GM13977 (cell line): ENCODE measurements at regions not wholly inside any gene's neighbourhood (a gene's known extent, or its start where the extent isn't known, plus 50 kb on each side); places are given as distances from the start of the nearest gene placed in this dataset.

Experiments
- DNase-seq: peaks from one replicate; pipeline ENCODE4 v3.0.0; 2012; ENCODE audit warnings: low spot score
- in situ Hi-C: fragments of 300-500 bp; cut with MboI; formaldehyde crosslinking; loops from one replicate; pipeline ENCODE4 v1.12.0; 2022; ENCODE audit warnings: low sequenced_read_pairs, low pct_unique_long_range_greater_than_20kb, mixed read lengths, inconsistent platforms; ENCODE audit not compliant: unreplicated experiment
- TF ChIP-seq, protein P1 (sequence below): IDR thresholded peaks from 2 replicates; pipeline ENCODE4 v1.5.1; 2012; ENCODE audit warnings: mild to moderate bottlenecking, control low read depth; ENCODE audit not compliant: insufficient read depth; ENCODE audit errors: extremely low read depth, missing control alignments

DNA sequence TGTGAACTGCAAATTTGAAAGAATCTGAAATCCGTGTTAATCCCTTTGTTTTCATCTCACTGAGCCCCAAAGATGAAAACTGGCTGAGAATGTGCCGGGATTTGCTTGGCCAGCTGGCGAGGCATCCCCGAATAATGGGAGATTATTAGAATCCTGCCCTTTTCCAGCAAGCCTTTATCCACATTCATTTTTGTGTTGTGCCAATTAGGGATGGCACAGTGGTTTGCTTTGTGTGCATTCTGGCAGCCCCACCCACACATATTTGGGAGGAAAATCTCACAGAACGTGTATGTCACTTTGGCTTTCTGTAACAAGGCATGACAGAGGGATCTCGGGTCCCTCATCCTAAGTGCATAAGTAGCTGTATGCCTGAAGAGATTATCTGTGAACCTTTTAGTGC, 405.8 kb upstream of the FAM98A start:
- DNase-seq = no peak
- TF ChIP-seq, protein P1, sequence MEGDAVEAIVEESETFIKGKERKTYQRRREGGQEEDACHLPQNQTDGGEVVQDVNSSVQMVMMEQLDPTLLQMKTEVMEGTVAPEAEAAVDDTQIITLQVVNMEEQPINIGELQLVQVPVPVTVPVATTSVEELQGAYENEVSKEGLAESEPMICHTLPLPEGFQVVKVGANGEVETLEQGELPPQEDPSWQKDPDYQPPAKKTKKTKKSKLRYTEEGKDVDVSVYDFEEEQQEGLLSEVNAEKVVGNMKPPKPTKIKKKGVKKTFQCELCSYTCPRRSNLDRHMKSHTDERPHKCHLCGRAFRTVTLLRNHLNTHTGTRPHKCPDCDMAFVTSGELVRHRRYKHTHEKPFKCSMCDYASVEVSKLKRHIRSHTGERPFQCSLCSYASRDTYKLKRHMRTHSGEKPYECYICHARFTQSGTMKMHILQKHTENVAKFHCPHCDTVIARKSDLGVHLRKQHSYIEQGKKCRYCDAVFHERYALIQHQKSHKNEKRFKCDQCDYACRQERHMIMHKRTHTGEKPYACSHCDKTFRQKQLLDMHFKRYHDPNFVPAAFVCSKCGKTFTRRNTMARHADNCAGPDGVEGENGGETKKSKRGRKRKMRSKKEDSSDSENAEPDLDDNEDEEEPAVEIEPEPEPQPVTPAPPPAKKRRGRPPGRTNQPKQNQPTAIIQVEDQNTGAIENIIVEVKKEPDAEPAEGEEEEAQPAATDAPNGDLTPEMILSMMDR = no peak
- in situ Hi-C loops = no loop called here

DNA sequence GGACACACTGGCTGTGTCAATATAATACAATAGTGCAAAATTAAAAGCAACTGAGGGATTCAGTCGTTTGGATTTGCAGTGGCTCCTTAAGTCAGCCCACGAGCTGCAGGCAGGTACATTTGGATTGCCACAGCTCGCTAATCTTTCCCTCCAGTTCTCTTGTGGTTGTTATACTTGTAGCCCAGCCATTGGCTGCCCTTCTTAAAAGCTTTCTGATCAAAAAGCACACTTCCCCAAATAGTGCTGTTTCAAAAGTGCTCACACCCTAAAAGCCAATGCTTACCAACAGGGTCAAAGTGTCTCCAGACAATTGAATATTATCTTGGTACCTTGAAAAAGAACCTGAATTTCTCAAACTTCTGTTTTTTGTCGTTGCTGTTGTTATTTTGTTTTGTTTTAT, 404.7 kb upstream of the FAM98A start:
- no peak for DNase-seq
- TF ChIP-seq, protein P1 = no peak
- in situ Hi-C loops = no loop called here

- no peak for DNase-seq
- TF ChIP-seq, protein P1 = no peak
- in situ Hi-C loops = no loop called here
These were observed 402.5 kb upstream of the FAM98A start for GRCh38 chr2:34001557-34001956.

DNA sequence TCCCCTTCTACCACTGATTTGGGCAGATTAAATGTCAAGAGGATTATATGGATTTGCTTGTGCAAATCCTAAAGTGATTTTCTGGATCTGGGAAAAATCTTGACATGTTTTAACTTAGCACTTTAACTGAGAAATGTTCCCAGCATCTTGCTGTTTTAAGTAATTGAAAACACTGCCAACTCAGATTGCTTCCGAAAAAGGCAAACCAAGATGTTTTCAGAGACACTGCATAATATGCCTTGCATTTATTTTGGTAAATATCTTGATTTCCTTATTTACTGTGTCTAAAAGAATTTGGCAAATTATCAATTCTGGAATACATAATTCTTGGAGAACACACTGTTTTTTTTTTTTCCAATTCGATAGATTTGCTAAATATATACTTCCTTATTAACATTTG, 385.0 kb upstream of the FAM98A start:
- in situ Hi-C loops = no loop called here
- no peak for DNase-seq
- TF ChIP-seq, protein P1 = no peak

GRCh38 chr2:33978471-33978870, 379.4 kb upstream of the FAM98A start:
- no peak for DNase-seq
- in situ Hi-C loops = no loop called here
- TF ChIP-seq, protein P1 = no peak

GRCh38 chr2:33975498-33975897, 376.4 kb upstream of the FAM98A start:
- in situ Hi-C loops = no loop called here
- DNase-seq = no peak
- TF ChIP-seq, protein P1 = no peak

DNA sequence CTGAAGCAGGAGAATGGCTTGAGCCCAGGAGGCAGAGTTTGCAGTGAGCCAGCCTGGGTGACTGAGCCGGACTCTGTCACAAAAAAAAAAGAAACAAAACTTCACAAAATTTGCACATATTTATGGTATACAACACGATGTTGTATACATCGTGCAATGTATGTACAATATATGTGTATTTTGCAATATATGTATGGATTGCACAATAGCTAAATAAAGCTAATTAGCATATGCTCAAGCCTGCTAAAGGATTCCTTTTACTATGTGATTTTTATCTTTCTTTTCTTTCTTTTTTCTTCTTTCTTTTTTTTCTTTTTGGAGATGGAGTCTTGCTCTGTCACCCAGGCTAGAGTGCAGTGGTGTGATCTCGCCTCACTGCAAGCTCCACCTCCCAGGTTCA, 368.0 kb upstream of the FAM98A start:
- DNase-seq = no peak
- TF ChIP-seq, protein P1 = no peak
- in situ Hi-C loops = no loop called here
